Inferior parietal cortex (tissue), 1 donor: ENCODE measurements at regions not wholly inside any gene's neighbourhood (a gene's known extent, or its start where the extent isn't known, plus 50 kb on each side); places are given as distances from the start of the nearest gene placed in this dataset.

Source experiments
- DNase-seq: peaks from one replicate; pipeline ENCODE4 v3.0.0-alpha.2; 2016; ENCODE audit errors: extremely low spot score

DNA sequence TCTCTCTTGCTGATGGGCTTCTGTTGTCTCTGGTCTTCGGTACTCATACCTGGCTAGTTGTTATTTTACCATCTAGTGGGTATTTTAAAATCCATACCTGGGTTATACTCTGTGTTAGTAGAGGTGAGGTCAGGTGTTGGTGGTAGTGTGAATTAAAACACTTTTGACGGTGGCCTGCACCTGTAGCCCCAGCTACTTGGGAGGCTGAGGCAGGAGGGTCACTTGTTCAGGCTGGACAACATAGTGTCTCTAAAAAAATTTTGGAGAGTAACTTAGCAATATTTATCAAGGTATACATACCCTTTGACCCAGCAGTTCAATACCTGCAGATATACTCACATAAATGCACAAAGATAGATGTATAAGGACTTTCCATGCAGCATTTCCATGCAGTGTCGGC lies 55.4 kb downstream of the GSX1 start:
- DNase-seq, result no peak

DNA sequence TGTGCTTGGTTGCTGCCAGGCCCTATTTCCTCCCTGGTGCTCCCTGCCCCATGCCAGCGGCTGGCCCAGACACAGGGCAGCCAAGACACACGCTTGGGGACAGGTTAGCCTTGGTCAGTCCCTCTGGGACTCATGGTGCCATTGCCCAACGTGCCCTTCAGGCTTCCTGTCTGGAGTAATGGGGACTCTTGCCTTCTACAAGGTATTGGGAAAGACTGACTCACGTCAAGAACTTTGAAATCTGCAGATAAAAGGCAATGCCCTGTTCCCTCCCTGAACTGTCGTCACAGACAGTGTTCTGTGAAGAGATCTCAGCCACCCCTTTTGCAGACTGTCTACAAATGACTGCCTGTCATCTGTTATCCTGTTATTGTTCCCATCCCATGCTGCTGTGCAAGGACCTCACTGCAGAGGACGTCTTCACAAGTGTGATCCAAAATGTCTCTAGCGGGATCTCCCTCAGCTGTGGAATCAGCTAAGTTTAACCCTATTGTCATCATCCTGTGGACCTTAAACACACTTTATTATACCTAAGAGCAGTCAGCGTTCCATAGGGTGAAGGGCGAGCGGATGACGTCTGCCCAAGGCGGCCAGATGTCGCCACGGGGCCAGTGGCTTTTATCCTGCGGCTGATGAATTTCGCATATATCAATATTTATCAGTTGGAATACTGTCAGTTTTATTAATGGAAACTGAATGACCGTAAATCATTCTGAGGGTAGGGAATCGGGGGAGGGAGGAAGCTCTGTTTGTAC lies 59.0 kb downstream of the GSX1 start:
- DNase-seq, result no peak

DNA sequence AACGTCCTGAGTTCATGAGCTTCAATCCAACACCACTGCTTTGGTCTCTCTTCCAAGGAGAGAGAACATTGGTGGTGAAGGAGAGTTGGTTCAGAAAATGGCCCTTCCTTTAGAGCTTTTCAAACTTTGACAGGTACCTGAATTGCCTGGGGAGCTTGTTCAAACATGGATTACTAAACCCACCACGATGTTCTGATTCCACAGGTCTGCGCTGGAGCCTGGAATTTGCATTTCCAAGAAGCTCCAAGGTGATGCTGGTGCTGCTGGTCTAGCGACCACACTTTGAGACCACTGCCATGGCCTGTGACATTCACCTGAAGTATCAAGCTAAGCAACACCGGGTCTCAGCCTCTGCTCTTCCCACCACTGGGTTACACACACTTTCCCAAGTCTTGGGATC lies 60.2 kb downstream of the GSX1 start:
- DNase-seq, result no peak

DNA sequence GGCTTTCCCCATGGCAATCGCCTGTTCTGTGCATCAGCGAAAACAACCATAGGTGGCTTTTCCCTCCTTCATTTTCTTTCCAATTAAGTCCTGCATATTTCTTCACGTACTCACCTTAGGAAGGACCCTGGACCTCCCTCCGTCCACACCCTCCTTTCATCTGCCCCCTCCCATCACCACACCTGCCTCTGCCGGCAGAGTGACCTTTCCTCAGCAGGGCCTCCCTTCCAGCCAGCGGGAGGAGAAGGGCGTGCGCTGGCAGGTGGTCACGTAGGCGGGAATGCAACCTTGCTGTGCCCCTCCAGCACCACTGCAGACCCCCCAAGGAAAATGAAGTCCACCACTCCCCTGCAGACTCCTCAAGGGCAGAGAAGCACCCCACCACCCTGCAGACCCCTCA lies 61.1 kb downstream of the GSX1 start:
- no peak for DNase-seq

DNA sequence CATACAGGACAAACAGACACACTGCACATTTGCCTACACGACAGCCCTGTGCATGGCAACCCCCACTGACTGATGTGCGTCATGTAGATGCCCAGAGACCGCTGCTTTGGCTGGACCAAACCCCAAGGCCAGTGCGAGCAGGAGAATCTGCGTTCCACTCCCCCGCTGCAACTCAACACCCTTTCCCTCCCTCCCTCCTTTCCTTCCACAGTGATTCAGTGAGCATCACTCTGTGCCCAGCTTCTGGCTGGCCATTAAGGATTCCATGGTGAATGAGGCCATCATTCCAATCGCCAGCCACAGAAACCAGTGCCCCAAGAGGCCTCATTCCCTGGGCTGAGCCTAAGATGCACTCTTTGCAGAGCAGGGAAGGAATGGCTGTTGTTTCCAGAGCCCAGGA lies 61.6 kb downstream of the GSX1 start:
- no peak for DNase-seq

DNA sequence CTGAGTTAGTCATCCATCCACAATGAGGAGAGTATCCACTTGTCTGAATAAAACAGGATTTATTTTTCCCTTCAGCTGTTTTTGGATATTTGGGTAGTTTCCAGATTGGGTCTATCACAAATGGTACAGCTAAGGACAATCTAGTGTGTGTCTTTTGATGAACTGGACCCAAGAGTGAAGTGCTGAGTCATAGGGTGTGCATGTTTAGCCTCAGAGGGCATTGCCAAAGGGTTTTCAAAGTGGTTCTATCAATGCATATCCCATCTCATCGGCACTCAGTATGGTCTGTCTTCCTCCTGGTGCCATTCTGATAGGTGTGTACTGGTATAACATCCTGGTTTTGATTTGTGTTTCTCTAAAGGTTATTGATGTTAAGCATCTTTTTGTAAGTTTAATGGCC lies 62.3 kb downstream of the GSX1 start:
- DNase-seq, result no peak

DNA sequence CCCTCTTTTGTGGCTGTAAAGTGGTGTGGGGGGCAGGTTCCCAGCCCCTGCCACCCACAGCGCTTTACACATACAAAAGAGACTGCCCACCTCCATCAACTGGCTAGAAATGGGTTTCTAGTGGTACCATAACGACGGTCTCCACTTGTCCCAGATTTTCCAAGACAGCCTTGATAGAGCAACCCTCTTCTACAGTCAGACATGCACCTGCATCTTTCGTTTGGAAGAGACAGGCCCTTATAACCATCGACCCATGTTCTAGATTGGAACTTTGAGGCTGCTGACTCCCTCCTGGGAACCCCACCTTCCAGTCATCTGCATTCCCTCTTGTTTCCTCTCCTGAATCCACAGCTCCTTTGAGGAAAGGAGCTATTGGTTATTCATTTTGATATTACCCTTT lies 63.1 kb downstream of the GSX1 start:
- no peak for DNase-seq

DNA sequence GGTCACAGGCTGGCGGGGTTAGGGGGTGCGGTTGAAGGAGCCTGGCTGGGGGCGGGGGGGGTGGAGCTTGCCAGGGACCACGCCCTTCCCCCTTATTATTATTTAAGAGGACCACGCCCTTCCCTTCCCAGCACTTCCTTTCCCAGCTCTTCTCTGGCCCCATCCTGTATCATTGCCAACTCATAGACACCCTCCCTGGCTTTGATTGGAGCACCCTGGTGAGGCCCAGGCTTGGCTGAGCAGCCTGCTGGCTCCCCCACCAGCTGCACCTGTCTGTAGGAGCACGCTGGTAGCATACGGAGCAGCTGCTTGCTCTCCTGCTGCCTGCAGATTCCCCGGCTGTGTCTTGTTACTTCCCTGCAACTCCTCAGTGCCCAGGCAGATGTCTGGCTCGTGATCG lies 62.5 kb upstream of the PDX1 start:
- no peak for DNase-seq

DNA sequence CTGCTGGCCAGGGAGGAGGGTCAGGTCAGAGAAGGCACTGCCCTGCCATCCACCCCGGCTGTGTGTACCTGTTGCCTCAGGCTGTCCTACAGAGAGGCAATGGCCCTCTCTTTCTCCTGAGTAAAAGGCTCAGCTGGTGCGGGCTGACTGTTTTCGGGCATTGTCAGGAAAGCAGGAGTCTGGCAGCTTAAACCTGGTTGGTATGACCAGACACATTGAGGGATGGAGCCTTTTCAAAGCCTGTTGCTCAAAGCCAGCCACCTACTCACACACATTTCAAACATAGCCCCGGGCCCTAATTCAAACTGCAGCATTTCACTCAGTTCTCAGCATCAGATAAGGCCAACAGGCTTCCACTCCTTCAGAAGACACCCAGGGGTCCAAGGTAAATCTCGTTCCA lies 61.8 kb upstream of the PDX1 start:
- DNase-seq, result no peak

DNA sequence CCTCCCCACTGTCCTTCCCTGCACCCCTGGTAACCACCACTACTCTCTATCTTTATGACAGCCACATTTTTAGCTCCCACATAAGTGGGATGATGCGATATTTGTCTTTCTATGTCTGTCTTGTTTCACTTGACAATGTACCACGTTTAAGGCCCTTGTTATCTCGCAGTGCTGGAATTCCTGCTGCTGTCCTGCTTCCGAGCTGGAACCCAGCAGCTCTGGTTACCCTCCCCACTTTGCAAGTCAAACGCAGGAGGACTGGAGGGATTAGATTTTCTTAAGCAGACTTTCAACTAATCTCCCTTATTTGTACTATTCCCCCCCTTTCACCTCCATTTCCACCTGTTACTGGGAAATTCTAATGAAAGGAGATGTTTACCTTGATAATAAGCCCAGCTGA lies 59.1 kb upstream of the PDX1 start:
- DNase-seq, result no peak

DNA sequence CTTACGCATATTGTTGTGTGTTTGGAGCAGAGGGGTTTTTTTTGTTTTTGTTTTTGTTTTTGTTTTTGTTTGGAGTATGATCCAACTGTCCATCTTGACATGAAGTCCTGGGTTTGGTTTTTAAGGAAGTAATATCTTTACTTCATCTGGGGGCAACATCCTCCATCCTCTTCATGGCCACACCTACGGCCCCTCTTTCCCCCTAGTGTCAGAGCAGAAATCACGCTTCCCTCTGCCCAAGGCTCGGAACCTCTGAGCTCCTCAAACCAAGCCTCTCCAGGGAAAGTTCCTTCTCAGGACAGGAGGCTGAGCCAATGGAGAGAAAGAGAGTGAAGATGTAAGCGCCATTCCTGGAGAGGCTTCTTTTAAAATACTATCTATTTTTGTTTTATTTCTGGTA lies 58.6 kb upstream of the PDX1 start:
- no peak for DNase-seq

DNA sequence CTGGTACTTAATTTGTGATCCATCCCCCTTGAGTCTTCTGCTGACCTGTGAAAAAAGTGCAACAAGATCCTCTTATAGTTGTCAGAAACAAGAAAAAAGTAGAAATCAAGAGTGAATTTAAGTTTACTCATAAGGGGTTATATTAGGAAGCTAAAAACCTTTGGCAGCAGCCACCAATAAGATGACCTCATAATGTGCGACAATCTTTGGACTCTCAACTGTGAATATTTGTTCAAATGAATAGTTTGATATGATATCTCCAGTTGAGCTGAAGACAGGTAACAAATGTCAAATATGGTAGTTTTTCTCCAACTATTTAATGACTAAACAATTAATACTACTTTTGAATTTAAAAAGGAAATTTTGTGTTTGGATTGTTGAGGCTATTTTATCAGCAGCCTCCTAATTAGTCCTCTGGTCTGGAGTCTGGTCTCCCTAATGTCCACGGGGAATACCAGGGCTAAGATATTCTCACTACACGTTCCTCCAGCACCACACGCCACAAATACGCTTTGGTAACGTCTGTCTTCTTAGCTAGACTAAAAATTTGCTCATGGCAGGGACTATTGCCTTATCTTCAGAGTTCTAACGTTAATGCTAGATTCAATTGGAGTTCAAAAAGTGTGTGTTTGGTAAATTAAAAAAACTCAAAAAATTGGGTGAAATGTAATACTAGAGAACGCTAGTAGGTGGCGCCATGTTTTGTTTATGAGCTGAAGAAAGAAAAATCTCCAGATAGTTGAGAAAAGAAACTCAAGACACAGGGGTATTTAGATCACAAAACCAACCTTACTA lies 51.0 kb upstream of the PDX1 start:
- peak; percentile 1 for DNase-seq

DNA sequence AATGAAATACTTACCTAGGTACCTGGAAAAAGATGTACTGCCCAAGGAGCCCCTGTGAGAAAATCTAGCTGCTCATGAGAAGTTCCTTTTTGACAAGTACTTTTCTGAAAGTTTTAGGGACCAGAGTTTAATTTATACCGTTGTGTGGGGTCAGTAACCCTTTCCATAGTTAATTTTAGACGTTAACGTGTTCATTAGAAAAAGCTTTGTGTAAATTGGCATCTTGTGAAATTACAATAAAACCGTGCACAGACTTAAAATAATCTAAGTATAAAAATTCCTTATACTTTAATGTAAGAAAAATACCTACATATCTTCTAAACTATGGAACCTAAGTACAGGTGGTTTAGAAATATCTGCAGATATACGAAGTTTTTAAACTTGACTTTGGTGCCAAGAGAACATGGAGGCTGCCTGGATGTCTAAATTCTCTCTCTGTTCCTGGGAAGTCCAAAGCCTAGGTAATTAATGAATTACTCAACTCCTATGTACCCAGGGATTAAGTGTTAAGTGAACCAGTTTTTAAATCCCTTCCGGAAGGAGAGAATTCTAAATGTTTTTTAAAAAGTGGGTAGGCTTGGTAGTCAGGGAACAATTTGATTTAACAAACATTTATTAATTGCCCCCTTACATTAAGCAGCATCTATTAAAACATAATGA lies 50.2 kb upstream of the PDX1 start:
- no peak for DNase-seq
